MCF 10A (cell line): ENCODE measurements at regions not wholly inside any gene's neighbourhood (a gene's known extent, or its start where the extent isn't known, plus 50 kb on each side); places are given as distances from the start of the nearest gene placed in this dataset.
"Not testable (repeated sequence)": the region's sequence is repeated elsewhere in the genome, so short reads cannot be mapped to it uniquely, and the experiment has no call there.

Experiments used
- BruUV-seq: library from RNA; stranded (reverse); fragments of 400-500 nt; replicated peaks from 2 replicates; lab custom pipeline; 2021; lab: Mats Ljungman, UMichigan
- CTCF ChIA-PET: fragments of 300-600 bp; sonication (Branson Sonifier 250); formaldehyde crosslinking; extraction: SDS; loops from one replicate; lab custom pipeline; 2021; ENCODE audit warnings: antibody characterized with exemption, inconsistent platforms; lab: Yijun Ruan, JAX
- POLR2A ChIA-PET: fragments of 300-600, 350-650 bp; sonication (Branson Sonifier 250); formaldehyde crosslinking; extraction: SDS; loops from one replicate; lab custom pipeline; 2020; ENCODE audit warnings: antibody characterized with exemption, inconsistent platforms; lab: Yijun Ruan, JAX
- DNase-seq: peaks from one replicate; pipeline ENCODE4 v3.0.0-alpha.2; 2018; ENCODE audit not compliant: unreplicated experiment
- H3K27ac Mint-ChIP-seq: one replicate; pipeline ENCODE4 v1.8.0; 2022; ENCODE audit warnings: mild to moderate bottlenecking, low read depth, mixed read lengths; ENCODE audit not compliant: unreplicated experiment
- H3K27me3 Mint-ChIP-seq: one replicate; pipeline ENCODE4 v1.8.0; 2022; ENCODE audit warnings: mixed read lengths; ENCODE audit not compliant: insufficient read depth, unreplicated experiment
- H3K36me3 Mint-ChIP-seq: one replicate; pipeline ENCODE4 v1.8.0; 2022; ENCODE audit warnings: mild to moderate bottlenecking, moderate library complexity, mixed read lengths; ENCODE audit not compliant: insufficient read depth, unreplicated experiment
- H3K4me1 Mint-ChIP-seq: one replicate; pipeline ENCODE4 v1.8.0; 2022; ENCODE audit warnings: mixed read lengths; ENCODE audit not compliant: insufficient read depth, unreplicated experiment
- H3K4me3 Mint-ChIP-seq: one replicate; pipeline ENCODE4 v1.8.0; 2022; ENCODE audit warnings: mild to moderate bottlenecking, moderate library complexity, mixed read lengths; ENCODE audit not compliant: unreplicated experiment
- H3K9me3 Mint-ChIP-seq: one replicate; pipeline ENCODE4 v1.8.0; 2022; ENCODE audit warnings: mixed read lengths; ENCODE audit not compliant: unreplicated experiment
- intact Hi-C: fragments of 100-400 bp; cut with micrococcal nuclease; formaldehyde crosslinking; loops from 2 replicates; pipeline ENCODE4 v1.14.1; 2022
- TF ChIP-seq, protein P1 (sequence below): fragments of 200-600 bp; IDR thresholded peaks from one replicate; pipeline ENCODE4 v1.8.0; 2022; ENCODE audit warnings: antibody characterized with exemption, mild to moderate bottlenecking; ENCODE audit not compliant: unreplicated experiment

DNA sequence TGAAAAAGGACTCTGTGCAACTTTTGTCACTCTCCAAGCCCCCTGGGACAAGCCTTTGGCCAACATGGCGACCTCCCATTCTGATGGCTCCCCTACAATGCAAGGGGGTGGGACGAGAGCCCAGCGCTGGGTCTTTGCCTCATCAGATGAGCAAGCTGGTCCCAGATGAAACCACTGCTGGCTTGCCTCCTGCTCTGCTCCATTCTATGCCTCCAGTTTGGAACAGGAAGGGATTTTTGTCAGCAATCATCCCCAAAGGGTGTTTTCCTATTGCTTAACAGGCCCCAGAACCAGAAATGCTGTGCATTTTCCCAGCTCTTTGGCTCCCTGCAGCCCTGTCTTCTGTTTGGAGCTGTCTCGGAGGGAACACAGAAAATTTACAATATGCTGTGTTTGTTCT lies 412.7 kb downstream of the MAFB start:
- no TSS peak for BruUV-seq
- ChIA-PET CTCF (interaction anchor here (0.6 to 5.1 kb wide), 4 partner anchors 10 to 1525 kb away, joined by 4 to 54 read pairs (median 6); no protein-coding TSS in a partner anchor), POLR2A (interaction anchor here (0.7 to 1.0 kb wide), 2 partner anchors 8 to 11 kb away, joined by 3 to 4 read pairs; no protein-coding TSS in a partner anchor)
- Mint-ChIP-seq H3K4me1 (peaks cover 17% of the 10 kb centered on the region), H3K27me3 (no peaks in the 10 kb centered on the region), H3K36me3 (no peaks in the 10 kb centered on the region), H3K4me3 (no peak overlapping the region), H3K27ac (no peak overlapping the region), H3K9me3 (no peaks in the 10 kb centered on the region)
- DNase-seq: no peak
- TF ChIP-seq, protein P1, sequence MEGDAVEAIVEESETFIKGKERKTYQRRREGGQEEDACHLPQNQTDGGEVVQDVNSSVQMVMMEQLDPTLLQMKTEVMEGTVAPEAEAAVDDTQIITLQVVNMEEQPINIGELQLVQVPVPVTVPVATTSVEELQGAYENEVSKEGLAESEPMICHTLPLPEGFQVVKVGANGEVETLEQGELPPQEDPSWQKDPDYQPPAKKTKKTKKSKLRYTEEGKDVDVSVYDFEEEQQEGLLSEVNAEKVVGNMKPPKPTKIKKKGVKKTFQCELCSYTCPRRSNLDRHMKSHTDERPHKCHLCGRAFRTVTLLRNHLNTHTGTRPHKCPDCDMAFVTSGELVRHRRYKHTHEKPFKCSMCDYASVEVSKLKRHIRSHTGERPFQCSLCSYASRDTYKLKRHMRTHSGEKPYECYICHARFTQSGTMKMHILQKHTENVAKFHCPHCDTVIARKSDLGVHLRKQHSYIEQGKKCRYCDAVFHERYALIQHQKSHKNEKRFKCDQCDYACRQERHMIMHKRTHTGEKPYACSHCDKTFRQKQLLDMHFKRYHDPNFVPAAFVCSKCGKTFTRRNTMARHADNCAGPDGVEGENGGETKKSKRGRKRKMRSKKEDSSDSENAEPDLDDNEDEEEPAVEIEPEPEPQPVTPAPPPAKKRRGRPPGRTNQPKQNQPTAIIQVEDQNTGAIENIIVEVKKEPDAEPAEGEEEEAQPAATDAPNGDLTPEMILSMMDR: no peak
- intact Hi-C loops: no loop called here

DNA sequence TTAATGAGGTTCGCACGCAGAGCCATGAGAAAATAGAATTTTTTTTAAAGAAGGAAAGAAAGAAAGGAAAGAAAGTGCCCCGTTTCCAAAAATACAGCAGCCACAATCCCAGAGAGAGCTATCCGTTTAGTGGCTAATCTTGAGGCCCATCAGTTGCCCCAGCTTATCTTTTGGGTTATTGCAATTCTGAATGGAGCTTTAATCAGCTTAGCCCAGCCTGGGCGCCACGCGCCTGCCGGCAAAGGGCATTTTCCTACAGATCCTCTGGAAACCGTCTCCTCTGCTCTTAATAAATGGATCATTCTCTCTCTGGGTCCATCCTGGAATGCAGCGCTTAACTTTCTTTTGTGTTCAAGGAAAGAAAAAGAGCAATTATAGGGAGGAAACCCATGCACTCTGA lies 413.3 kb downstream of the MAFB start:
- no peak for DNase-seq
- no peaks in the 10 kb centered on the region for H3K36me3 Mint-ChIP-seq
- H3K4me1 Mint-ChIP-seq: peaks cover 16% of the 10 kb centered on the region

DNA sequence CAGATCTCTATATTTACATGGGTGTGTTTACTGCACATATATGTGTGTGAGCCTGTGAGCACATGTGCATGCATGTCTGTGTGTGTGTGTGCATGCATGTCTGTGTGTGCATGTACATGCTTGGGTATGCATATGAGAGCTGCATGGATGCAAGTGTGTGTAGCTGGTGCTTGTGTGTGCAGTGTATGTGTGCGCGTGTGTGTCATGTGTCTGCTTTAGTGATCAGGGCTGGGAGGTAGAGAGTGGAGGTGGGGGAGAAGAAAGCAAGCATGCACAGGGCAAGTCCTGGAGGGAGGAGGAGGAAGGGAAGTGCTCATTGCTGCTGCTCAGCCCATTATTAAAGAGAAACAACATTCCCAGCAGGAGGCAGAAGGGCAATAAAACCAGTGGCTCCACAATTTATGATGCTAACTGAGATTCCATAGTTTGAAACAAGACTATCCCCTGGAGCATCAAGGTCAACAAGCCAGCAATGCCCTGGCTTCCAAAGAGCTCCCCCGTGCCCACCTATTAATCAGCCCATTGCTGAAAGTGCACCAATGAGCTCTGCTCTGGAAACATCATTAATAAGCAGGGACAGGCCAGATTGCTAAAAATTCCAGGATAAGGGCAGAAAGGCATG lies 414.0 kb downstream of the MAFB start:
- ChIA-PET CTCF (interaction anchor here (0.6 to 5.1 kb wide), 4 partner anchors 9 to 286 kb away, joined by 3 to 54 read pairs (median 6); no protein-coding TSS in a partner anchor), POLR2A (interaction anchor here (0.6 to 1.0 kb wide), 3 partner anchors 12 to 1518 kb away, joined by 3 read pairs; no protein-coding TSS in a partner anchor)
- DNase-seq: no peak
- intact Hi-C loops: no loop called here
- TF ChIP-seq, protein P1: no peak
- H3K36me3 Mint-ChIP-seq: no peaks in the 10 kb centered on the region
- H3K27me3 Mint-ChIP-seq: no peaks in the 10 kb centered on the region
- H3K4me3 Mint-ChIP-seq: no peak overlapping the region
- H3K9me3 Mint-ChIP-seq: no peaks in the 10 kb centered on the region
- H3K4me1 Mint-ChIP-seq: peaks cover 10% of the 10 kb centered on the region
- no peak overlapping the region for H3K27ac Mint-ChIP-seq
- BruUV-seq: no TSS peak

More for the DNA sequence above, 413.3 kb downstream of the MAFB start:
- Mint-ChIP-seq H3K9me3 (no peaks in the 10 kb centered on the region), H3K4me3 (no peak overlapping the region), H3K27me3 (no peaks in the 10 kb centered on the region), H3K27ac (no peak overlapping the region)
- CTCF ChIA-PET: interaction anchor here (2.4 to 5.1 kb wide), 2 partner anchors 9 to 11 kb away, joined by 8 to 54 read pairs; no protein-coding TSS in a partner anchor
- TF ChIP-seq, protein P1: no peak
- POLR2A ChIA-PET: interaction anchor here (0.6 to 1.0 kb wide), 3 partner anchors 11 to 1518 kb away, joined by 3 read pairs; no protein-coding TSS in a partner anchor
- intact Hi-C loops: no loop called here
- no TSS peak for BruUV-seq

DNA sequence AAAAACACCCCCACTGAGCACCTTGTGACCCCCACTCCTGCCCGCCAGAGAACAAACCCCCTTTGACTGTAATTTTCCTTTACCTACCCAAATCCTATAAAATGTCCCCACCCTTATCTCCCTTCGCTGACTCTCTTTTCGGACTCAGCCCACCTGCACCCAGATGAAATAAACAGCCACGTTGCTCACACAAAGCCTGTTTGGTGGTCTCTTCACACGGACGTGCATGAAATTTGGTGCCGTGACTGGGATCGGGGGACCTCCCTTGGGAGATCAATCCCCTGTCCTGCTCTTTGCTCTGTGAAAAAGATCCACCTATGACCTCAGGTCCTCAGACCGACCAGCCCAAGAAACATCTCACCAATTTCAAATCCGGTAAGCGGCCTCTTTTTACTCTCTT lies 419.8 kb downstream of the MAFB start:
- not testable (repeated sequence) for BruUV-seq, H3K4me3 Mint-ChIP-seq, DNase-seq, H3K4me1 Mint-ChIP-seq, H3K36me3 Mint-ChIP-seq, H3K27ac Mint-ChIP-seq, H3K27me3 Mint-ChIP-seq, H3K9me3 Mint-ChIP-seq
- intact Hi-C loops: loop anchor here (10.0 kb wide), 1 partner anchor 236 kb away; no protein-coding TSS in a partner anchor
- ChIA-PET POLR2A (interaction anchor here (1.7 to 2.7 kb wide), 4 partner anchors 10 to 420 kb away, joined by 5 to 21 read pairs (median 8); partner anchors contain the start of gene MAFB), CTCF (interaction anchor here (5.3 to 8.1 kb wide), 3 partner anchors 8 to 421 kb away, joined by 38 to 83 read pairs (median 54); partner anchors contain the start of gene MAFB)
